LNCAP (cell line): ENCODE measurements at regions not wholly inside any gene's neighbourhood (a gene's known extent, or its start where the extent isn't known, plus 50 kb on each side); places are given as distances from the start of the nearest gene placed in this dataset.

Experiments used
- TF ChIP-seq, protein P1 (sequence below): fragments of 450-650 bp; IDR thresholded peaks from 2 replicates; pipeline ENCODE4 v1.5.1; 2017; ENCODE audit warnings: mild to moderate bottlenecking

DNA sequence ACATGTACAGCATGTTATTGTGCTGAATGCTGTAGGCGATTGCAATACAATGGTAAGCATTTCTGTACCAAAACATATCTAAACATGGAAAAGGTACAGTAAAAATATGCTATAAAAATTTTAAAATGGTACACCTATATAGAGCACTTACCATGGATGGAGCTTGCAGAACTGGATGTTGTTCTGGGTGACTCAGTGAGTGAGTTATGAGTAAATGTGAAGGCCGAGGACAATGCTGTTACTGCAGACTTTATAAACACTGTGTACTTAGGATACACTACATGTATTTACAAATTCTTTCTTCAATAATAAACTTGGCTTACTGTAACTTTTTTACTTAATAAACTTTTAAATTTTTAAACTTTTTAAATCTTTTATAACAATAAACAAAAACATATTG, 473.4 kb upstream of the UBE2E3 start:
- TF ChIP-seq, protein P1, sequence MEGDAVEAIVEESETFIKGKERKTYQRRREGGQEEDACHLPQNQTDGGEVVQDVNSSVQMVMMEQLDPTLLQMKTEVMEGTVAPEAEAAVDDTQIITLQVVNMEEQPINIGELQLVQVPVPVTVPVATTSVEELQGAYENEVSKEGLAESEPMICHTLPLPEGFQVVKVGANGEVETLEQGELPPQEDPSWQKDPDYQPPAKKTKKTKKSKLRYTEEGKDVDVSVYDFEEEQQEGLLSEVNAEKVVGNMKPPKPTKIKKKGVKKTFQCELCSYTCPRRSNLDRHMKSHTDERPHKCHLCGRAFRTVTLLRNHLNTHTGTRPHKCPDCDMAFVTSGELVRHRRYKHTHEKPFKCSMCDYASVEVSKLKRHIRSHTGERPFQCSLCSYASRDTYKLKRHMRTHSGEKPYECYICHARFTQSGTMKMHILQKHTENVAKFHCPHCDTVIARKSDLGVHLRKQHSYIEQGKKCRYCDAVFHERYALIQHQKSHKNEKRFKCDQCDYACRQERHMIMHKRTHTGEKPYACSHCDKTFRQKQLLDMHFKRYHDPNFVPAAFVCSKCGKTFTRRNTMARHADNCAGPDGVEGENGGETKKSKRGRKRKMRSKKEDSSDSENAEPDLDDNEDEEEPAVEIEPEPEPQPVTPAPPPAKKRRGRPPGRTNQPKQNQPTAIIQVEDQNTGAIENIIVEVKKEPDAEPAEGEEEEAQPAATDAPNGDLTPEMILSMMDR: no peak

DNA sequence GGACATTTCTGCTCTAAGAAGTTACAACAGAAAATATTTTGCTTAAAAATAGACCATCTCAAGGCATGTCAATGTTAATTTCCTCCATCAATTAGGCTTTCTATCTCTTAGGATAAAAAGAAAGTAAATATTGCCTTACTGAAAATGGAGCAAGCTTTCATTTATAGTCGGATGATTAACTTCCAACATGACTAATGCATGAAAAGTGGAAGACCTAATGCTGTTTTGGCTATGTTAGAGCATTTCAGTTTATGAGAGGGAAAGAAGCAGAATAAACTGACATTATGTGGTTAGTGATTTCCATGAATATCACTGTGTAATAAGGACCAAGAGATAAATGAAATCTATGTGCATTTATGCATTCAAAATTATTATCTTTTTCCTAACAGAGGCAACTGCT, 475.2 kb upstream of the UBE2E3 start:
- TF ChIP-seq, protein P1: no peak

DNA sequence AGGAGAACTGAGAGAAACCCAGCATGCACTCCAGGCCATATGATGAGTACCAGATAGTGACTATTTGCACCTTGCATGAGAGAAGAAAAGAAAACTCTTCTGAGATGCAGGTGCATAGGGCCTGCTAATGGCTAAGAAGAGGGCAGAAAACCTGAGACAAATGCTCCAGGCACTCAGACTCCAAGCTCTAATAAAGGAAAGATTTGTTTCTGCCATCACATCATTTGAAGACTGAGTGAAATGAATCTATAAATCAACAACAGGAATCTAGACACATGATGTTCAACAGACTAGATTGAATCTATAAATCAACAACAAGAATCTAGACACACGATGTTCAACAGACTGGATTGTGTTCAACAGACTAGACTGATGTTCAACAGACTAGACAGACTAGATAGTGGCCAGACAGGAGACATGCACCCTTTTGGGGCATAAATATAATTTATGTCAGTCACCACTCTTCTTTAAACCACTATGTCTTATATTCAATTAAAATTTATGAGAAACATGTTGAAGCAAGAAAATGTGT, 482.7 kb upstream of the UBE2E3 start:
- TF ChIP-seq, protein P1: no peak

DNA sequence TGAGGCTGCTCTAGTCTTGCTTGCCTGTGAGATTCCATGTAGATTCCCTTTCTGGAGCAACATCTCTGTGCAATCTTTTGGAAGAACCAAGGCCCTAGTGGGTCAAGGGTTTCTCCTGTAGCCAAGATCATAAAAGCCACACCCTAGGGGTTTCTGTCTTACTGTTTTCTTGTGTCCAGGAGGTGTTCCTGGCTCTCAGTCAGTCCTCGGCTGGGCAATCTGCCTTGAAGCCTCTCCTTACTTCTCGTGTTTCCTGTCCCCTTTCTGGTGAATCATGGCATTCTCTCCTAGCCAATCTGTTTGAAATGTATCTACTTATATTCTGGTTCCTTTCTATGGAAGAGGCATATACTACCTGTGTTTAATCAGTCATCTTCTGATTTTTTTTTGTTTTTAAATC, 484.8 kb upstream of the UBE2E3 start:
- TF ChIP-seq, protein P1: no peak

DNA sequence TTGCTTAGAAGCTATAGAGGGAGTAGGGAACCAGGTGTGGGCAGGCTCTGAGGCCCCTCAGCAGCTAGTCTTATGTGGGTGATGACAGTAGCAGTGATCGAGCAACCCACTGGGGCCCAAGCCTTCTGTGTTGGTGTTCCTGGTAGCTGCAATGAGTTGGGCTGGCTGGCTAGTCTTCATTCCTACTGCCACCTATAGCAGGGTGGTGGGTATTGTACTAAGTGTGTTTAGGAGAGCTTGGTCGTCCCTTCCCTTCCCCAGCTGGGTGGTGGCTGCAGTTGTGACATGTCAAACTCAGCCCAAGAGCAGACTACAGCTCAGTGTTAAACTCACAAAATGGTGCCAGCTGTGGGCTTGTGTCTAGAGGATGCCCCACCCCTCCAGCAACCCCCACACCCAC, 486.1 kb upstream of the UBE2E3 start:
- TF ChIP-seq, protein P1: no peak

DNA sequence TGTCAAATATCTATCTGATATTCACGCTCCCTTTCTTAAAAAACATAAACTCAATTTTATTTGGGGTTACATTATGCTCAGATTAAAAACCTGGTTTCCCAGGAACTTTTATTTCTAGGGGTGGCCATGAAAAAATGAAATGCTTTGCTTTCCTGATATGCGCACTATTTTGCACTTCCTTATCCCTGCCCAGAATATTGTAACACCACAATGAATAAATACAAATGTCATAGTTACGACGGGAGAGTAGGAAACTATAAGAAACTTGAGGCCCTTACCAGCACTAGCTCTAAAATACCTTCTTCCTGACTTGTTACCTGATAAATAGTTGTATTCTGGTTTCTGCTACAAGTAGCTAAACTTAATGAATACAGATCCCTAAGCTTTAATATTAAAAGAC, 475.6 kb upstream of the CWC22 start:
- TF ChIP-seq, protein P1: no peak

DNA sequence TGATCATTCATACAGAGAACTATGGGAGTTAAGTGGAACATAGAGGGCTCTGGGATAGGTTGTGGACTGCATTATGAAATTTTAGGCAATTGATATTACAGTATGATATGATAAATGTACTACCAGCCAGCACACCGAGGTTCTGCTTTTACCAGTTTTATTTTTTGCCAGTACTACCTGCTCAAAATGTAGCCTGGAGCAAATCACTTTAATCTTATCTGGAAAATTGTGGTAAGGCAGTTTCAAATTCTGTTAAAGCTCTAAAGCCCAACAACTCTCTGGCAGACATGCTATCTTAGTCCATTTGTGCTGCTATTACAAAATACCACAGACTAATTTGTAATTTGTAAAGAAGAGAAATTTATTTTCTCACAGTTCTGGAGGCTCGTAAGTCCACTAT, 474.9 kb upstream of the CWC22 start:
- TF ChIP-seq, protein P1: no peak

DNA sequence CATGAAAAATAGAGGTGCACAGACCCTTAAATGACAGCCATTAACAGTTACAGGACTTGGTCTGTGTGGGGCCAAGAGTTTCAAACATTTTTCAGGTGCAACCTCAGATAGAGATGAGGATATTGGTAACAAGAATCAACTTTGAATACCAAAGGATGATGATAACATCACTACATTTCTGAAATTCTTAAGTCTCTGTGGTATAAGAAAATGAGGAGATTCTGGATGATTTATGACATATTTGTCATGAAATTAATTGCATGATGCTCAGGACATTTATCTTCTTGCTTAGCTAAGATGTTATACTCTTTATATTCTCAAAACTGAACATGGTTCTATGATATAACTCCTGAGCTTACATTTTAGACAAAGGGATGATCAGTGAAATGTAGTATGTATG, 471.8 kb upstream of the CWC22 start:
- TF ChIP-seq, protein P1: no peak
